Naive thymus-derived CD4-positive, alpha-beta T cell (primary cell): ENCODE measurements at regions not wholly inside any gene's neighbourhood (a gene's known extent, or its start where the extent isn't known, plus 50 kb on each side); places are given as distances from the start of the nearest gene placed in this dataset.
"Not testable (repeated sequence)": the region's sequence is repeated elsewhere in the genome, so short reads cannot be mapped to it uniquely, and the experiment has no call there.

ENCODE experiments used
- ATAC-seq: fragments of 150-1000 bp; cut with Tn5 transposase; 2 replicates; pipeline ENCODE4 v1.10.0; 2021; ENCODE audit warnings: mild to moderate bottlenecking, moderate library complexity
- CTCF ChIA-PET: fragments of 350-600 bp; sonication (Branson Sonifier 250); formaldehyde crosslinking; loops from one replicate; lab custom pipeline; 2021; ENCODE audit warnings: antibody characterized with exemption; lab: Charles Lee
- POLR2A ChIA-PET: fragments of 350-600 bp; sonication (Branson Sonifier 250); formaldehyde crosslinking; loops from one replicate; lab custom pipeline; 2021; ENCODE audit warnings: antibody characterized with exemption, inconsistent platforms; lab: Charles Lee
- DNase-seq, 9 donors: peaks; one replicate each; pipeline versions ENCODE4 v3.0.0 to v3.0.0-alpha.2; 2020 to 2022; ENCODE audit warnings: mixed read lengths in 1 of 9
- H3K27ac ChIP-seq: one replicate; pipeline ENCODE4 v1.7.0; 2013; ENCODE audit warnings: mild to moderate bottlenecking, low read depth, low read length, moderate library complexity
- H3K27me3 ChIP-seq, 2 donors: one replicate each; pipeline ENCODE4 v1.7.0; 2013; ENCODE audit warnings: low read length in 2 of 2, mild to moderate bottlenecking in 2 of 2, moderate library complexity in 2 of 2; ENCODE audit not compliant: control insufficient read depth in 2 of 2, insufficient read depth in 2 of 2
- H3K36me3 ChIP-seq, 3 experiments: 1 replicate in 2 of 3; 2 replicates in 1 of 3; pipeline ENCODE4 v1.7.0; 2013; ENCODE audit warnings: low read length in 3 of 3, mild to moderate bottlenecking in 3 of 3, moderate library complexity in 1 of 3; ENCODE audit not compliant: insufficient read depth in 3 of 3, control insufficient read depth in 2 of 3
- H3K4me1 ChIP-seq, 2 donors: one replicate each; pipeline ENCODE4 v1.7.0; 2013; ENCODE audit warnings: low read length in 2 of 2, mild to moderate bottlenecking in 2 of 2, moderate library complexity in 1 of 2; ENCODE audit not compliant: control insufficient read depth in 2 of 2, insufficient read depth in 2 of 2
- H3K4me3 ChIP-seq: 2 replicates; pipeline ENCODE4 v1.7.0; 2013; ENCODE audit warnings: mild to moderate bottlenecking, low read length
- H3K9me3 ChIP-seq, 3 experiments: 1 replicate in 2 of 3; 2 replicates in 1 of 3; pipeline ENCODE4 v1.7.0; 2013; ENCODE audit warnings: low read length in 3 of 3; ENCODE audit not compliant: control insufficient read depth in 2 of 3
- H3K27ac Mint-ChIP-seq, 9 donors: one replicate each; pipeline ENCODE4 v1.8.0; 2020 to 2022; ENCODE audit warnings: mixed read lengths in 9 of 9, mild to moderate bottlenecking in 8 of 9, moderate library complexity in 5 of 9, inconsistent platforms in 2 of 9
- H3K27me3 Mint-ChIP-seq, 5 donors: one replicate each; pipeline ENCODE4 v1.8.0; 2021 to 2022; ENCODE audit warnings: mixed read lengths in 5 of 5, mild to moderate bottlenecking in 1 of 5
- H3K36me3 Mint-ChIP-seq, 5 donors: one replicate each; pipeline ENCODE4 v1.8.0; 2020 to 2022; ENCODE audit warnings: mixed read lengths in 5 of 5, mild to moderate bottlenecking in 3 of 5, inconsistent platforms in 1 of 5
- H3K4me1 Mint-ChIP-seq, 7 donors: one replicate each; pipeline ENCODE4 v1.8.0; 2020 to 2022; ENCODE audit warnings: mixed read lengths in 7 of 7, mild to moderate bottlenecking in 3 of 7, inconsistent platforms in 1 of 7
- H3K4me3 Mint-ChIP-seq, 10 donors: one replicate each; pipeline ENCODE4 v1.8.0; 2020 to 2022; ENCODE audit warnings: mild to moderate bottlenecking in 10 of 10, mixed read lengths in 10 of 10, moderate library complexity in 6 of 10, inconsistent platforms in 2 of 10
- H3K9me3 Mint-ChIP-seq, 11 donors: one replicate each; pipeline ENCODE4 v1.8.0; 2020 to 2022; ENCODE audit warnings: mixed read lengths in 11 of 11, mild to moderate bottlenecking in 4 of 11, inconsistent platforms in 1 of 11, moderate library complexity in 1 of 11
- intact Hi-C, 2 donors: fragments of 100-400 bp; cut with micrococcal nuclease; formaldehyde crosslinking; loops; one replicate each; pipeline ENCODE4 v1.15.1; 2023

GRCh38 chr14:106396999-106397398 is 870.6 kb downstream of the TMEM121 start:
- peak overlapping the region; percentile 5 for H3K27ac ChIP-seq
- Mint-ChIP-seq H3K36me3 (no peaks in the 10 kb centered on the region), H3K4me3 (peak overlapping the region in 8 of 10 donors; percentile 3 to 73 (median 62)), H3K9me3 (no peaks in the 10 kb centered on the region), H3K27ac (peak overlapping the region in 8 of 9 donors; percentile 0 to 89 (median 79)), H3K27me3 (peaks cover 0 to 6% (median under 1%) of the 10 kb centered on the region in 5 donors), H3K4me1 (peaks cover 19 to 46% (median 29%) of the 10 kb centered on the region in 7 donors)
- peaks cover 0 to 3% of the 10 kb centered on the region in 2 donors for H3K27me3 ChIP-seq
- no peak for DNase-seq
- H3K36me3 ChIP-seq, result no peaks in the 10 kb centered on the region
- ChIA-PET POLR2A (no interaction called here), CTCF (interaction anchor here (0.8 to 1.6 kb wide), 2 partner anchors 16 to 20 kb away, joined by 3 to 6 read pairs; no protein-coding TSS in a partner anchor)
- no peaks in the 10 kb centered on the region for H3K9me3 ChIP-seq
- intact Hi-C loops, result no loop called here
- H3K4me3 ChIP-seq, result no peak overlapping the region
- H3K4me1 ChIP-seq, result peaks cover 0 to 21% of the 10 kb centered on the region in 2 donors
- no peak for ATAC-seq

GRCh38 chr14:106398931-106399331 is 872.5 kb downstream of the TMEM121 start:
- H3K9me3 Mint-ChIP-seq, H3K27me3 ChIP-seq, CTCF ChIA-PET, intact Hi-C loops, H3K36me3 Mint-ChIP-seq, H3K27me3 Mint-ChIP-seq, H3K36me3 ChIP-seq, H3K9me3 ChIP-seq, H3K27ac ChIP-seq: not testable (repeated sequence)
- Mint-ChIP-seq H3K27ac (peak overlapping the region in 1 of 9 donors; percentile 76), H3K4me1 (peaks cover 13 to 41% (median 29%) of the 10 kb centered on the region in 7 donors), H3K4me3 (peak overlapping the region in 7 of 10 donors; percentile 64 to 87 (median 76))
- Histone ChIP-seq H3K4me3 (peak overlapping the region; percentile 48), H3K4me1 (peaks cover 0 to 21% of the 10 kb centered on the region in 2 donors)
- POLR2A ChIA-PET, result interaction anchor here (0.5 kb wide), 1 partner anchor 25 kb away, joined by 3 read pairs; no protein-coding TSS in a partner anchor
- ATAC-seq (peak; percentile 62), DNase-seq (peak in 7 of 9 donors; percentile 32 to 73 (median 60))

GRCh38 chr14:106401316-106401715 is 874.9 kb downstream of the TMEM121 start:
- H3K9me3 Mint-ChIP-seq, H3K9me3 ChIP-seq, DNase-seq, H3K4me1 ChIP-seq, H3K27ac Mint-ChIP-seq, POLR2A ChIA-PET, ATAC-seq, H3K36me3 ChIP-seq, intact Hi-C loops, CTCF ChIA-PET, H3K36me3 Mint-ChIP-seq, H3K4me3 Mint-ChIP-seq, H3K27ac ChIP-seq, H3K27me3 ChIP-seq, H3K4me3 ChIP-seq: not testable (repeated sequence)
- Mint-ChIP-seq H3K27me3 (peaks cover 0 to 11% (median 0%) of the 10 kb centered on the region in 5 donors), H3K4me1 (peaks cover 2 to 22% (median 11%) of the 10 kb centered on the region in 7 donors)

- peak overlapping the region in 1 of 9 donors; percentile 11 for H3K27ac Mint-ChIP-seq
- H3K9me3 Mint-ChIP-seq, H3K4me1 ChIP-seq, H3K4me3 ChIP-seq, H3K4me1 Mint-ChIP-seq, H3K36me3 Mint-ChIP-seq, H3K27ac ChIP-seq, ATAC-seq, H3K36me3 ChIP-seq, H3K4me3 Mint-ChIP-seq, H3K9me3 ChIP-seq, H3K27me3 ChIP-seq: not testable (repeated sequence)
- intact Hi-C loops, result loop anchor here in 1 of 2 donors (10.0 kb wide), 1 partner anchor 105 kb away; no protein-coding TSS in a partner anchor
- ChIA-PET POLR2A (interaction anchor here (0.9 kb wide), 1 partner anchor 15 kb away, joined by 3 read pairs; no protein-coding TSS in a partner anchor), CTCF (interaction anchor here (0.6 to 2.6 kb wide), 3 partner anchors 11 to 48 kb away, joined by 3 to 12 read pairs (median 3); no protein-coding TSS in a partner anchor)
- DNase-seq, result peak in 5 of 9 donors; percentile 10 to 57 (median 45)
- peaks cover 0 to 11% (median 0%) of the 10 kb centered on the region in 5 donors for H3K27me3 Mint-ChIP-seq
Observed at GRCh38 chr14:106410229-106410628, 883.8 kb downstream of the TMEM121 start.

GRCh38 chr14:106414464-106414863 is 888.1 kb downstream of the TMEM121 start:
- Histone ChIP-seq H3K27ac (no peak overlapping the region), H3K36me3 (no peaks in the 10 kb centered on the region), H3K4me3 (no peak overlapping the region), H3K4me1 (no peaks in the 10 kb centered on the region), H3K9me3 (no peaks in the 10 kb centered on the region), H3K27me3 (no peaks in the 10 kb centered on the region)
- ATAC-seq, result no peak
- intact Hi-C loops, result loop anchor here in 1 of 2 donors (10.0 kb wide), 1 partner anchor 110 kb away; no protein-coding TSS in a partner anchor
- Mint-ChIP-seq H3K4me3 (no peak overlapping the region), H3K4me1 (peaks cover 0 to 17% (median 9%) of the 10 kb centered on the region in 7 donors), H3K9me3 (peaks cover 0 to 2% (median 0%) of the 10 kb centered on the region in 11 donors), H3K27ac (no peak overlapping the region), H3K36me3 (no peaks in the 10 kb centered on the region), H3K27me3 (peaks cover 0 to 28% (median 4%) of the 10 kb centered on the region in 5 donors)
- CTCF ChIA-PET, result no interaction called here
- no peak for DNase-seq
- POLR2A ChIA-PET, result no interaction called here

- Histone ChIP-seq H3K4me3 (no peak overlapping the region), H3K27ac (no peak overlapping the region), H3K4me1 (no peaks in the 10 kb centered on the region), H3K27me3 (no peaks in the 10 kb centered on the region), H3K36me3 (no peaks in the 10 kb centered on the region), H3K9me3 (no peaks in the 10 kb centered on the region)
- H3K4me3 Mint-ChIP-seq, result peak overlapping the region in 1 of 10 donors; percentile 36
- ATAC-seq (peak; percentile 90), DNase-seq (peak; percentile 56 to 89 (median 72))
- H3K27ac Mint-ChIP-seq, result peak overlapping the region in 8 of 9 donors; percentile 2 to 84 (median 56)
- H3K27me3 Mint-ChIP-seq, result peaks cover 4 to 35% (median 10%) of the 10 kb centered on the region in 5 donors
- H3K9me3 Mint-ChIP-seq, result peaks cover 0 to 2% (median 0%) of the 10 kb centered on the region in 11 donors
- intact Hi-C loops, result loop anchor here in 1 of 2 donors (10.0 kb wide), 1 partner anchor 113 kb away; no protein-coding TSS in a partner anchor
- ChIA-PET POLR2A (interaction anchor here (0.7 kb wide), 1 partner anchor 127 kb away, joined by 3 read pairs; no protein-coding TSS in a partner anchor), CTCF (interaction anchor here (0.6 to 1.8 kb wide), 7 partner anchors 9 to 866 kb away, joined by 3 to 5 read pairs (median 3); no protein-coding TSS in a partner anchor)
- H3K36me3 Mint-ChIP-seq, result no peaks in the 10 kb centered on the region
- H3K4me1 Mint-ChIP-seq, result peaks cover 0 to 13% (median 11%) of the 10 kb centered on the region in 7 donors
Observed at GRCh38 chr14:106417224-106418049, 891.1 kb downstream of the TMEM121 start.
